Stimulated activated naive CD8-positive, alpha-beta T cell treated with anti-CD3 and anti-CD28 coated beads, Interleukin-15, amount 100 ng/mL, for 72 hours (primary cell): ENCODE measurements at regions not wholly inside any gene's neighbourhood (a gene's known extent, or its start where the extent isn't known, plus 50 kb on each side); places are given as distances from the start of the nearest gene placed in this dataset.

Experiments
- ATAC-seq: fragments of 150-1000 bp; cut with Tn5 transposase; 2 replicates; pipeline ENCODE4 v1.10.0; 2021; ENCODE audit warnings: mild to moderate bottlenecking, moderate library complexity
- DNase-seq, 2 donors: peaks; one replicate each; pipeline ENCODE4 v3.0.0; 2021 to 2022
- H3K27ac Mint-ChIP-seq, 2 donors: one replicate each; pipeline ENCODE4 v1.8.0; 2022; ENCODE audit warnings: mild to moderate bottlenecking in 2 of 2, mixed read lengths in 2 of 2, moderate library complexity in 2 of 2
- H3K27me3 Mint-ChIP-seq: one replicate; pipeline ENCODE4 v1.8.0; 2022; ENCODE audit warnings: mixed read lengths
- H3K4me1 Mint-ChIP-seq: one replicate; pipeline ENCODE4 v1.8.0; 2022; ENCODE audit warnings: mild to moderate bottlenecking, mixed read lengths
- H3K4me3 Mint-ChIP-seq, 2 donors: one replicate each; pipeline ENCODE4 v1.8.0; 2022; ENCODE audit warnings: mild to moderate bottlenecking in 2 of 2, mixed read lengths in 2 of 2, moderate library complexity in 1 of 2
- H3K9me3 Mint-ChIP-seq, 2 donors: one replicate each; pipeline ENCODE4 v1.8.0; 2022; ENCODE audit warnings: mixed read lengths in 2 of 2

DNA sequence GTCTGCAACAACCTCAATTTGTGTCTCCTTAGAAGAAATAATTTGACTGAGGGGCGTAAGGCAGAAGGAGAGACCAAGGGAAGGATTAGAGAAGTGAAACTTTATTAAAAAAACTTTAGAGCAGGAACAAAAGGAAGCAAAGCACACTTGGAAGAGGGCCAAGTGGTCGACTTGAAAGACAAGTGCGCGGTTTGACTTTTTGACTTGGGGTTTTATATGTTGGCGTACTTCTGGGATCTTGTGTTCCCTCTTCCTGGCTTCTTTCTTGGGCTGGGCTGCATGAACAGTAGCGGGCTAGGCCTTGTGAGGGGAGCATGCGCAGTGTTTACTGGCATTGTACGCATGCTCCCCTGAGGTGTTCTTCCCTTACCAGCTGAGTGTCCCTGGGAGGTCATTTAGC lies 369.3 kb upstream of the DCN start:
- Mint-ChIP-seq H3K9me3 (peaks cover 0 to 21% of the 10 kb centered on the region in 2 donors), H3K27ac (peak overlapping the region in 1 of 2 donors; percentile 24), H3K27me3 (no peaks in the 10 kb centered on the region), H3K4me1 (peaks cover 8% of the 10 kb centered on the region), H3K4me3 (no peak overlapping the region)
- ATAC-seq, result no peak
- DNase-seq, result no peak

DNA sequence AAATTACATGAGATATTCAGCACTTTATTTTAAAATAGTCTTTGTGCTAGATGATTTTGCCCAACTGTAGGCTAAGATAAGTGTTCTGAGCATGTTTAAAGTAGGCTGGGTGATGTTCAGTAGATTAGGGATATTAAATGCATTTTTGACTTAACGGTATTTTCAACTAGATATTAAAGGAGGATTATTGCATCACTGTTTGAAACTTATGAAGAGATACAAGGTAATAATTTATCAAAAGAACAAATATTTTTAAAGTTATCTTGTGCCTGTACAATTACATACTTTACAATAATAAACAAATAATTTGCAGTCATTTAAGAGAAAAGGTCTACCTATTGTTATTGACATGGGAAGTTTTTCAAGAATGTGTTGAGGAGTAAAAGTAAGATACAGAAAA lies 368.6 kb upstream of the DCN start:
- H3K27ac Mint-ChIP-seq, result no peak overlapping the region
- H3K4me1 Mint-ChIP-seq, result peaks cover 8% of the 10 kb centered on the region
- no peaks in the 10 kb centered on the region for H3K27me3 Mint-ChIP-seq
- no peak overlapping the region for H3K4me3 Mint-ChIP-seq
- ATAC-seq, result no peak
- peaks cover 4 to 28% of the 10 kb centered on the region in 2 donors for H3K9me3 Mint-ChIP-seq
- DNase-seq, result no peak

DNA sequence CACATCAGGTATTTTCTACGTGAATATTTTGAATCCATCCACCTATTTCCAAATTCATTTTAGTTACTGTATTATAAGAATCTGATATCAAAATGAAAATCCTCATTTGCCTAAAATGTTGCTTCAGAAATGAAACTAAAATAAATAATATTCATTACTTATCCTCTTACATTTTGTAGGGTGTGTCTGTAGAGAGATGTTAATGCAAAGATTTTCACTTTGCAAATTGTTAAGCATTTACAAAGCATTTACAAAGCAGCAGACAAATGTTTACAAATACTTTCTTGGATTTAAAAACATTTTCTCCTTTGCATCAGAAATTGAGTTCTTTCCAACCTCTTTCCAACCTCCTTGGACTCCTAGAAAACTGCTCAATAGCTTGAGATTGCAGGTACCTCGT lies 360.0 kb upstream of the DCN start:
- no peaks in the 10 kb centered on the region for H3K4me1 Mint-ChIP-seq
- peaks cover 12 to 13% of the 10 kb centered on the region in 2 donors for H3K9me3 Mint-ChIP-seq
- no peaks in the 10 kb centered on the region for H3K27me3 Mint-ChIP-seq
- H3K27ac Mint-ChIP-seq, result no peak overlapping the region
- ATAC-seq (no peak), DNase-seq (no peak)
- no peak overlapping the region for H3K4me3 Mint-ChIP-seq

DNA sequence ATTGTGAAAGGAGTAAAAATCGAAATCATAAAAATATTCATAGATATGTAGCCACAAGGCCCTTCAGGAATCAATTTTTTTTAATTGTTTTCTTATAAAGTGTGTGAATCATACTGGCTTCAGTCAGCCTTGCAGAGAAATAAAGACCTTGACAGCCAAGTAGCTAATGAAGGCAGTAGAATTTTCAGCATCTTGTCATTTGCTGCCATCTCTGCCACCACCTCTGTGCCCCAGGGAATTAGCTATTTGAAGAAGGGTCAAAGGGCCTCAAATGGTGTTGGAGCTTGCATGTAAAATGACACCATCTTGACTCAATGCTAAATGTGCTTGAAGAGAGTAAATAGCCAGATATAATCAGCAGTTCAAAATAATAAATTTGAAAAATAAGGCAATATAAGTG lies 359.4 kb upstream of the DCN start:
- peaks cover 11 to 13% of the 10 kb centered on the region in 2 donors for H3K9me3 Mint-ChIP-seq
- DNase-seq, result no peak
- no peaks in the 10 kb centered on the region for H3K27me3 Mint-ChIP-seq
- H3K4me1 Mint-ChIP-seq, result no peaks in the 10 kb centered on the region
- ATAC-seq, result no peak
- no peak overlapping the region for H3K27ac Mint-ChIP-seq
- no peak overlapping the region for H3K4me3 Mint-ChIP-seq

DNA sequence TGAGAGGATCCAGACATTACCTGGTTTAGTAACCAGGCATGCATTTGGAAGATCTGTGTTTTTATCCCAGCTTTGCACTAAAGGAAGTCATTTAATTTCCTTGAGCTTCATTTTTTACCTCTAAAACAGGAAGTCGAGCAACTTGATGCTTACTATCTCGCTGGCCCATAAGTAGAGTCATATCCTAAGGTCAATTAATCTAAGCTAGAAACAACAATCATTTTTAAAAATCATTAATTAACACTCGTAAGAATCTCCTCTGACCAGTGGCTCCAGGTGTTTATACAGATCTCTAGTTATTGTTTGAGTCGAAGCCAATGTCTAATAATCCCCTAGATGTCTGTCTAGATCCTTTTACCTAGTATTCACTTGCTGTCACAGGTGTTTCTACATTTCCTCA lies 355.8 kb upstream of the DCN start:
- Mint-ChIP-seq H3K4me1 (no peaks in the 10 kb centered on the region), H3K9me3 (peaks cover 9 to 10% of the 10 kb centered on the region in 2 donors), H3K27ac (peak overlapping the region in 1 of 2 donors; percentile 7), H3K4me3 (no peak overlapping the region), H3K27me3 (no peaks in the 10 kb centered on the region)
- no peak for ATAC-seq
- DNase-seq, result no peak

DNA sequence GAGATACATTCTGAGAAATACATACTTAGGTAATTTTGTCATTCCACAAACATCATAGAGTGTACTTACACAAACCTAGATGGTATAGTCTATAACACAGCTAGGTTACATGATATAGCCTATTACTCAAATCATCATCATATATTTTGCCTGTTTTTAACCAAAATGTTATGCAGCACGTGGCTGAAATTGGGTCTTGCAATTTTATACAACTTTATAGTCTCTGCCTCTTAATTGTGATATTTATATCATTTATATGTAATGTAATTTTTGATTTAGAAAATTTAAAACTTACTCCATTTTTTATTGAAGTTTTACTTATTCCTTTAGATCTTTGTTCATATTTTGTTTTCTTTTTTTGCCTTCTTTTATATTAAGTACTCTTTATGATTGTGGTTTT lies 350.7 kb upstream of the DCN start:
- Mint-ChIP-seq H3K27ac (no peak overlapping the region), H3K4me3 (no peak overlapping the region), H3K4me1 (no peaks in the 10 kb centered on the region), H3K9me3 (peaks cover 9 to 10% of the 10 kb centered on the region in 2 donors), H3K27me3 (no peaks in the 10 kb centered on the region)
- DNase-seq (no peak), ATAC-seq (no peak)

DNA sequence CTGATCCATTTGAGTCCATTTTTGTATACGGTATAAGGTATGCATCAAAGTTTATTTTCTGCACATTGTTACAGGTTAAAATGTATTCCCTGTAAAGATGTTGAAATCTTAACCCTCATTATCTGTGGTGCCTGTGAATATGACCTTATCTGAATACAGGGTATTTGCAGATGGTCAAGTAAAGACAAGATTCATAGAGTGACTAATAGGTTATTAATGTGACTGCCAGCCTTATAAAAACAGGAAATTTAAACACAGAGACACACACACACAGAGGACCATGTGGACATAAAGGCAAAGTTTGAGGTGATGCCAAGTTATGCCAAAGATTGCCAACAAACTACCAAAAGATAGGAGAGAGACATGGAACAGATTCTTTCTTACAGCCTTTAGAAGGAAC lies 347.2 kb upstream of the DCN start:
- DNase-seq, result no peak
- ATAC-seq, result no peak
- Mint-ChIP-seq H3K4me1 (no peaks in the 10 kb centered on the region), H3K9me3 (peaks cover 3 to 8% of the 10 kb centered on the region in 2 donors), H3K27me3 (no peaks in the 10 kb centered on the region), H3K27ac (no peak overlapping the region), H3K4me3 (no peak overlapping the region)

DNA sequence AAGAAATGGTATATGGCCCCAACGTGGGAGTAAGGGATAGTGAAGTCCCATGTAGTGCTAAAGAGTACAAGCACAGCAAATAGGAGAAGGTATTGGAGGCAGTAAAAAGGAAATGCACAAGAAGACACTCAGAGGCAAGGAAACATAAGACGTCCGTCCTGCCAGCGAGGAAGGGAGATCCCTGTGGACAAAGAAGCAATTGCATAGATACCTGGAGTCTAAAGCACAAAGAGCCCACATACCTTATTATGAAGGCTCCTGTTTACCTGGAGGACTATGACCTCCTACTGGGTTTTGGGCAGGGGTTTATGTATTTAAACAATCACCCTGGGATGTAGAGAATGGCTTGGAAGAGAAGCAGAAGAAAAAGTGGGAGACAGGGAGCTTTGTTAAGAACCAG lies 341.2 kb upstream of the DCN start:
- ATAC-seq (no peak), DNase-seq (no peak)
- Mint-ChIP-seq H3K4me1 (no peaks in the 10 kb centered on the region), H3K4me3 (no peak overlapping the region), H3K27me3 (no peaks in the 10 kb centered on the region), H3K27ac (no peak overlapping the region), H3K9me3 (peaks cover 0 to 5% of the 10 kb centered on the region in 2 donors)

DNA sequence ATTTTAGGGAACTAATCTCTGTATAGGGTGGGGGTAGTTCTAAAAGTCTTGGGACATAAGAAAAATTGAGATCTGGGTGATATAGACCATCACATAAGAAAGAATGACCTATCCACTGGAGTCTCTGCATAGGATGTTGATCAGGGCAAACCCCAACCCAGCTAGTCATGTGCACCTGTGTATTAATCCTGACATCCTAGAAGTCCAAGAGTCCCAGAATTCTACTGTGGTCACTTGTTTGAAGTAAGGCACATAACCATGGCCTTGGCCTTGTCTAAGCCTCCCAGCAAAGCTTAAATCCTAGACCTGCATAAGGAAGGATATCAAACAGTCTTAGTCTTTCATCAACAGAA lies 334.1 kb upstream of the DCN start:
- H3K4me3 Mint-ChIP-seq, result no peak overlapping the region
- ATAC-seq (no peak), DNase-seq (no peak)
- no peaks in the 10 kb centered on the region for H3K27me3 Mint-ChIP-seq
- no peak overlapping the region for H3K27ac Mint-ChIP-seq
- H3K4me1 Mint-ChIP-seq, result no peaks in the 10 kb centered on the region
- H3K9me3 Mint-ChIP-seq, result peaks cover 0 to 5% of the 10 kb centered on the region in 2 donors

DNA sequence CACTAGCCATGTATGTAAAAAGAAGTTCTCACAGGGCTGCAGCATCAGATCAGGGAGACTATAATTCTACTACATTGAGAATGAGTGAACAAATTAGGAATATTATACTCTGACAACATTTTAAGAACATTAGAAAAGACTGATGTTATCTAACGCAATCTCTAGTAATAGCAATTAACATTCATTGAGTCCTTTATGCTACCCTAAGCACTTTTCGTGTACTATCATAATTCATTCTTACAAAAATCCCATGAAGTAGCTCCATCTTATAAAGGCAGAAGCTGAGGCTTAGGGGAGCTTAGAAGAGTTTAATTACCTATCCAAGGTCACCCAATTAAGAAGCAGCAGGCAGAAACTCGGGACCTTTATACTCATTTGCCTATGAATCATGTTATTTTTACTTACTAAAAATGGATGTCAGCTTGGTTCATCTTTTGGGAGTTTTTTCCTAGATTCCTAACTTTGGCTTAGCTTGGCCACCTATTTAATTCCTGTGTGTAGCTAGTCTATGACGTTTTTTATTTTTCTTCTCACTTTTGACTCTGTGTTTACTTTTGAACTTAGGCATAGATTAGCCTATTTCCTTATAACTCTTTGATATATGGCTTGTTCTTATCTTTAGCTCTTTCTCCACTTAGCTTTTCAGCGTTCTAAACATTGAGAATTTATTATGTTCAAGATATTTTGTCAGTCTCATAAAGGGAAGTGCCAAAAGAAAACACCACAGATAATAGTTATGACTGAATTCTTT lies 333.5 kb upstream of the DCN start:
- ATAC-seq (no peak), DNase-seq (no peak)
- Mint-ChIP-seq H3K4me1 (no peaks in the 10 kb centered on the region), H3K4me3 (no peak overlapping the region), H3K27ac (no peak overlapping the region), H3K27me3 (no peaks in the 10 kb centered on the region), H3K9me3 (peaks cover 0 to 5% of the 10 kb centered on the region in 2 donors)

DNA sequence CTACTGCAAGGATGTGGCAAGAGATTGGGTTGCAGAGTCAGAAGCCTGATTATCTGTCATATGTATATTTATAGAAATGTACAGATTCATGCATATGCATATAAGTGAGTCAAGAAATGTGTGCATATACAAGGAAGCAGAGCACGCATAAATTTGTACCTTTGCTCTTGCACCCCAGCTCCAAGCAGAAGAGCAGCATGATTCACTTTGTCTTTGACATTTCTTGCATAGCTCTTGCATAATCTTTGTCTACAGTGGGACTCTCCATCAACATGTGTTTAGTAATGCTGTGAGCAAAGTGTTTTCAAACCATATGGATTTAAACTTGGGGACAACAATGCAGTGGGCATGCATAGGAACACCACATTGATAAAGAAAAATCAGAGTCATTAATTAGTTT lies 330.7 kb upstream of the DCN start:
- H3K27me3 Mint-ChIP-seq, result no peaks in the 10 kb centered on the region
- no peak overlapping the region for H3K27ac Mint-ChIP-seq
- DNase-seq, result no peak
- H3K4me1 Mint-ChIP-seq, result no peaks in the 10 kb centered on the region
- no peak overlapping the region for H3K4me3 Mint-ChIP-seq
- no peaks in the 10 kb centered on the region for H3K9me3 Mint-ChIP-seq
- ATAC-seq, result no peak

DNA sequence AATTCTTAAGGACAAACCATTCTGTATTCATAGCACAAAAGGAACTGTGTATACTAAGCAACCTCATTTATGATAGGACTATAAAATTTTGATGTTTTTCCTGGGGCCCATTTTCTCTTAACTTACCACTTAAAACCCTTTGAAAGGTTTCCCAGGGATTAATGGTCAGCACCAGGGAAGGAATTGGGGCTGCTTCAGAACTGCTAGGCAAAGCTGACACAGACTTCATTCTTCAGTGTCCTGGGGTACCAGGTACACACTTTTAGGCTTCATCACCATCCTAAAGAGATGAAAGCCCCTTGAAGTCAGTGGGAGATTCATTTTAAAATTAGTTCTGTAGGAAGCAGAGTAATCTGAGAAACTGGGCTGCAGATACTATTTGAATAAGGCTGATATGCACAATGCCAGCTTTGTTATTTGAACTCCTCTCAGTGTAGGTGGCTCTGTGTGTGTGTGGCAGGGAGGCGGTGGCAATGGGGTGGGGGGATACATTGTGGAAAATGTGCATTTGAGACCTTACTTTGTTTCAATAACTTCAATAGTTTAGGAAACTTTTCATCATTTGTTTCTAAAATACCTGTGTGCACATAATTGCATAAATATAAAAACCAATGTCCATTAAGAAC lies 329.3 kb upstream of the DCN start:
- Mint-ChIP-seq H3K27ac (no peak overlapping the region), H3K4me3 (no peak overlapping the region), H3K4me1 (no peaks in the 10 kb centered on the region), H3K27me3 (no peaks in the 10 kb centered on the region), H3K9me3 (no peaks in the 10 kb centered on the region)
- no peak for ATAC-seq
- DNase-seq, result no peak

DNA sequence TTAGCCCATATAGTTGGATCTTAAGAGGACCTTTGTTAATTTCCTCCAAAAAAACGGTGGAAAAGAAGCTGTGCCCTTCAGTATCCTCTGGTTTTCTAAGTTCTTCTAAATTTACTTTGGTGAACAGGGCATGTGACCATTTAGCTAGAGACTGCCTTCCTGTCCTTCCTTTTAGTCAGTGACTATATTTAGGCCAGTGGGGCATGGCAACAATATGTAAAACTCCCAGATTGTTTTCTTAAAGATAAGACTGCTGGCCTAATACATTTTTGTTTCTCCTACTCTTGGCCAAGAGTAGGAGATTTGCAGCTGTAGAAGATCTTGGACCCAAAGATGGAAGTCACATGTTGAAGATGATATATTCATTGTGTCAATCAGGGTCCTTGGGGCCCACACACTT lies 325.1 kb upstream of the DCN start:
- Mint-ChIP-seq H3K27ac (no peak overlapping the region), H3K9me3 (no peaks in the 10 kb centered on the region), H3K27me3 (no peaks in the 10 kb centered on the region), H3K4me1 (no peaks in the 10 kb centered on the region), H3K4me3 (no peak overlapping the region)
- DNase-seq (no peak), ATAC-seq (no peak)

DNA sequence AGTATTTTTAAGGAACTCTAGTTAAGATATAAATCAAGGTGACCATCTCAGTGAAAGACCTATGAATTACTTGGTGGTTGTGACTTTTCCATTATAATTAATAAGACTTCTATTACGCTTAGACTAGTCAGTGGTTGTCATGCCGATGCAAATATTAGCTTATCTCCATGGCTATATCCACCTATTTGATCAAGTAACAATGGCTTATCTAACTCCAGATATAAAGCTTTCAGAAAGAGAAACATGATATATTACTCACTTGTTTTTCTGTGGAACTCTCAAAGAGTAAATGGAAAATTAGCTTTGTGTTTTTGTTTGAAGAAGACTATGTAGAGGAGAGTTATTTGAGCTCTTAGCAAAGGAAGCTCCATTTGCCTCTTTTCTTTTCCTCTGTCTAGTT lies 323.8 kb upstream of the DCN start:
- Mint-ChIP-seq H3K27me3 (no peaks in the 10 kb centered on the region), H3K27ac (no peak overlapping the region), H3K4me1 (no peaks in the 10 kb centered on the region), H3K9me3 (no peaks in the 10 kb centered on the region), H3K4me3 (no peak overlapping the region)
- DNase-seq, result no peak
- ATAC-seq, result no peak

DNA sequence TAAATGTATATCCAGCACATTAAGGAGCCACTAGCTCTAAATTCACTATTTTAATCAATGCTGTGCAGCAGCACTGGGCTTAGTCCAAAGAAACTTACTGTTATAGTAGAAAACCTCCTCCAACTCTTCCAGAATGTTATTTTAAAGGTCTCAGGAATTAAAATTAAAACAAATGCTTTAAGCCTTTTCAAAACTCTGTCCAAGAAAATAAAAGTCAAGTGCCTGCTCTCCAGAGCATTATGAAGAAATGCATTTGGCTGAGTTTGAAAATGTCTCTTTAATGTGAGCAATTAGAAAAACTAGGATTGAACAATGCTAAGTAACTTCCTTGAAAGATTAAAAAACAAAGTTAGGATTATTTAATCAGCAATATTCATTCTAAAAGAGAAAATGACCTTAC lies 322.4 kb upstream of the DCN start:
- H3K4me1 Mint-ChIP-seq, result no peaks in the 10 kb centered on the region
- DNase-seq (no peak), ATAC-seq (no peak)
- no peaks in the 10 kb centered on the region for H3K27me3 Mint-ChIP-seq
- H3K9me3 Mint-ChIP-seq, result no peaks in the 10 kb centered on the region
- H3K4me3 Mint-ChIP-seq, result no peak overlapping the region
- no peak overlapping the region for H3K27ac Mint-ChIP-seq

DNA sequence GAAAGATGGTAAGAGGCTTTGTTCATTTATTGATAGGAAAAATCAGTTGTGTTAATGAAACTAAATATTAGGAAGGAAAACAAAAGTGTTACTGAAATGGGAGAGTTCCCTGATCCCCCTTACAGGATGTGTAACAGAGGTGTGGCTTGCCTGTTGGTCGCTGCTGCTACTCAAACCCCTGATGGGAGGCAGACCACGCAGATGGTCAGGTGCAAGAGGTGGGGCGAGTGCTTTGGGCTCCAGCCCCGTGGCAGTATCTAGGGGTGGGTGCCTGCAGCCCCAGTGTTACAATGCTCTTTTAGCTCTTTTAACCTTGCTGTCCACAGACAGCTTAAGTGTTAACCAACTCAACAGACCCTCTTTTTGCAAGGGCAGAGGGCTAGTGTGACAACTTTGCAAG lies 319.6 kb upstream of the DCN start:
- no peak overlapping the region for H3K4me3 Mint-ChIP-seq
- ATAC-seq (no peak), DNase-seq (no peak)
- H3K27me3 Mint-ChIP-seq, result no peaks in the 10 kb centered on the region
- H3K4me1 Mint-ChIP-seq, result no peaks in the 10 kb centered on the region
- no peak overlapping the region for H3K27ac Mint-ChIP-seq
- H3K9me3 Mint-ChIP-seq, result no peaks in the 10 kb centered on the region

DNA sequence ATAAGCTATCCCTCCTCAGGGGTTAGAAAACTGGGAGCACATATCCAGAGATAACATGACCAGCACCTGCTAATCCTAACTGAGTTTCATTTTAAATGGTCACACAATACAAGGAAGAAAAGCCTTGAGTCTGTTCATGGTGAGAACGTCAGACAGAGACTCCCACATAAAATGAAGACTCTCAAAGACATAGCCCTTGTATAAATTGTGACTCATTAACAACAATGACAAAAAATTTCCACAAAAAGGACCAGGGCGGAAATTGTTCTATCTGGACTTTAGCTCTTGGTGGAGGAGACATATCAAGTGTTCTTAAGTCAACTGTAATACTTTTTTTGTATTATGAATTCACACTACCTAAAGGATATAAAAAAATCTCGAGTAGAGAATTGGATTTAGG lies 313.7 kb upstream of the DCN start:
- ATAC-seq (no peak), DNase-seq (no peak)
- H3K4me1 Mint-ChIP-seq, result peaks cover 4% of the 10 kb centered on the region
- H3K4me3 Mint-ChIP-seq, result no peak overlapping the region
- H3K9me3 Mint-ChIP-seq, result no peaks in the 10 kb centered on the region
- no peaks in the 10 kb centered on the region for H3K27me3 Mint-ChIP-seq
- H3K27ac Mint-ChIP-seq, result no peak overlapping the region
